Astrocyte of the cerebellum (primary cell): ENCODE measurements at regions not wholly inside any gene's neighbourhood (a gene's known extent, or its start where the extent isn't known, plus 50 kb on each side); places are given as distances from the start of the nearest gene placed in this dataset.

Experiments used
- DNase-seq: peaks from one replicate; pipeline ENCODE4 v3.0.0-alpha.2; 2011; ENCODE audit warnings: low read depth
- H3K4me3 ChIP-seq: 2 replicates; pipeline ENCODE4 v1.5.1; 2011; ENCODE audit warnings: mild to moderate bottlenecking, low read depth, low read length, moderate library complexity
- in situ Hi-C: cut with HindIII; loops from 2 replicates; pipeline ENCODE4 v1.10.0; 2017; ENCODE audit warnings: low sequenced_read_pairs
- TF ChIP-seq, protein P1 (sequence below): IDR thresholded peaks from 2 replicates; pipeline ENCODE4 v1.5.1; 2012; ENCODE audit warnings: low read length, low read depth, moderate library complexity, mild to moderate bottlenecking; ENCODE audit errors: missing control alignments

DNA sequence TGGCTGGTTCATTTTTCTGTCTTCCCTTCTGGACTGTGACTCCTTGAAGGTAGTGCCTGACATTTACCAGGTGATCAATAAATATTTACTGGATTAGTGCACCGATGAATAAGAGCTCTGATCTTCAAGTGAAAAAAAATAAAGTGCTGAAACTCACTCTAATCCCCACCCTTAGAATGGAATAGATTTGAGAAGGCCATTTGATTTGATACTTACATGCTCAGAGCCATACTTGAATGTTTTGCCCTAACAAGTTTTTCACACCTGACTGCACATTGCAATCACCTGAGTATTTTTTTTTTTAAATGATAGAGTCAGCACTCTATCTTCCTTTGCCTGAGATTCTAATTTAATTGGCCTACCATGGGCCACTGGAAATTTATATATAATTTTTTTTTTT is 105.7 kb downstream of the LRRC70 start:
- in situ Hi-C loops = no loop called here
- no peak for DNase-seq
- TF ChIP-seq, protein P1, sequence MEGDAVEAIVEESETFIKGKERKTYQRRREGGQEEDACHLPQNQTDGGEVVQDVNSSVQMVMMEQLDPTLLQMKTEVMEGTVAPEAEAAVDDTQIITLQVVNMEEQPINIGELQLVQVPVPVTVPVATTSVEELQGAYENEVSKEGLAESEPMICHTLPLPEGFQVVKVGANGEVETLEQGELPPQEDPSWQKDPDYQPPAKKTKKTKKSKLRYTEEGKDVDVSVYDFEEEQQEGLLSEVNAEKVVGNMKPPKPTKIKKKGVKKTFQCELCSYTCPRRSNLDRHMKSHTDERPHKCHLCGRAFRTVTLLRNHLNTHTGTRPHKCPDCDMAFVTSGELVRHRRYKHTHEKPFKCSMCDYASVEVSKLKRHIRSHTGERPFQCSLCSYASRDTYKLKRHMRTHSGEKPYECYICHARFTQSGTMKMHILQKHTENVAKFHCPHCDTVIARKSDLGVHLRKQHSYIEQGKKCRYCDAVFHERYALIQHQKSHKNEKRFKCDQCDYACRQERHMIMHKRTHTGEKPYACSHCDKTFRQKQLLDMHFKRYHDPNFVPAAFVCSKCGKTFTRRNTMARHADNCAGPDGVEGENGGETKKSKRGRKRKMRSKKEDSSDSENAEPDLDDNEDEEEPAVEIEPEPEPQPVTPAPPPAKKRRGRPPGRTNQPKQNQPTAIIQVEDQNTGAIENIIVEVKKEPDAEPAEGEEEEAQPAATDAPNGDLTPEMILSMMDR = no peak
- H3K4me3 ChIP-seq = no peak overlapping the region

DNA sequence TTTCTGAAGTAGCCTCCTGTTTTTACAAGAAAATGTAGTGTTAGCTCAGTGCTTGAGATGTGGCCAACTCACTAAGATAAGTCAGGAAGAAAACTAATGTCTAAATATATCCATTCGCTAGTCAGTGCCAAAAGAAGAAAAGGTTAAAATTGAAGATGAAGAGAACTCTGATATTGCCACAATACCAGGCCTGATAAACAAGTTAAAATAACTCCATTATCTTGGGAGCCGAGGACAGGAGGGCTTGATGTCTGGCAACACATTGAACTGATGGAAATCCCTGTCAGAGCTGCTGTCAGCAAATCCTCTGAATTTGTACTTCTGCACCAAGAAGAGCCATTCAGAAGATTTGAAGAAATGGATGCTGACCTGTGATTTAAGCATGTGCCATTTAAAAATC is 103.4 kb downstream of the LRRC70 start:
- TF ChIP-seq, protein P1 = no peak
- in situ Hi-C loops = no loop called here
- DNase-seq = no peak
- H3K4me3 ChIP-seq = no peak overlapping the region

DNA sequence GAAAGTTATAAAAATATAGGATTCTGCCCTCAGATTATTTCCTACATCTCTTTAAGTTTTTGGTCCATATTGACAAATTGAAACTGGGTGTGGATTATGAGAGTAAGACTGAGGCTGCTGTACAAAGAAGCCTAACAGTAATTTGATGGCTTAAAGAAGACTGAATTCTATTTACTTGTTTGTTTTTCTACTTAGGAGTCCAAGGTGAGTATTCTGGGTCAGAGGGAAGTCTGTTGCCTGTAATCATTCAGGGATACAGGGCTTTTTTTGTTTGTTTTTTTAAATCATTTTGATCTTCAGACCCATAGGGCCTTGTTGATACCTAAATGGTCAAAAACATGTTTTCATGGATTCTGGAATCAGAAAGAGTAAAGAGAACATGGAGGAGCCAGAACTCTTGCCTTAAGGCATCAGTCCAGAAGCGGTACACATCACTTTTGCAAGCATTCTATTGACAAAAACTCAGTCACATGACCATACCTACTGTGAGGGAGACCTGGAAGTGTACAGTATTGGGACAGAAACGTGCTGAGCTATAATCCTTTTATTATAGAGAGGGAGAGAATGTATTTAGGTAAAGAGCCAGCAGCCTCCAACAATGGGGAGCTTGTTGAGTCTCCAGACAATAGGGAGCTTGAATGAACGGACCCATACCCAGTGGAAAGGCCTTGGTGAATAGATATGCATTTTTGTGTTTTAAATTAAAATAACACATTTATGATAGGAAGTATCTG is 102.7 kb downstream of the LRRC70 start:
- no peak for DNase-seq
- H3K4me3 ChIP-seq = no peak overlapping the region

DNA sequence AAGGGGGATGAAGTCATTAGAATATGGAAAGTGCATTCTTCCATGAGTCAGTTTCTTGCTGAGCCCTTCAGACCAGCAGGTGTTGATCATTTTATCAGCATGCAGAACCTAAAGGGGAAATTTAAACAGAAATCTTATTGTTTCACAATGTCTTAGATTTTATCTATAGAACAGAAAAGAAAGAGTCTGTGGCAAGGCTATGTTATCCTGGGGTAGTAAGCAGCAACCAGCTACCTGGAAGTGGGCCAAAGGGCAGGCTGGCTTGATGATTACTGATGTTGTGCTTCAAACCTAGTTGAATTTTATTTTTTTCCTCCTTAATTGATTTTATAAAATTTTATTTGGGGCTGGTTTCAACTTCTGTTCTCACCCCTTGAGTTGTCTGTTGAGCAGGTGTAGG is 101.5 kb downstream of the LRRC70 start:
- H3K4me3 ChIP-seq = no peak overlapping the region
- in situ Hi-C loops = no loop called here

More for the DNA sequence above, 102.7 kb downstream of the LRRC70 start:
- in situ Hi-C loops = no loop called here
- TF ChIP-seq, protein P1 = no peak

More for the DNA sequence above, 101.5 kb downstream of the LRRC70 start:
- TF ChIP-seq, protein P1 = no peak
- DNase-seq = no peak
